Right kidney (tissue), 1 donor: ENCODE measurements at regions not wholly inside any gene's neighbourhood (a gene's known extent, or its start where the extent isn't known, plus 50 kb on each side); places are given as distances from the start of the nearest gene placed in this dataset.

Experiments
- DNase-seq: peaks from one replicate; pipeline ENCODE4 v3.0.0-alpha.2; 2016

DNA sequence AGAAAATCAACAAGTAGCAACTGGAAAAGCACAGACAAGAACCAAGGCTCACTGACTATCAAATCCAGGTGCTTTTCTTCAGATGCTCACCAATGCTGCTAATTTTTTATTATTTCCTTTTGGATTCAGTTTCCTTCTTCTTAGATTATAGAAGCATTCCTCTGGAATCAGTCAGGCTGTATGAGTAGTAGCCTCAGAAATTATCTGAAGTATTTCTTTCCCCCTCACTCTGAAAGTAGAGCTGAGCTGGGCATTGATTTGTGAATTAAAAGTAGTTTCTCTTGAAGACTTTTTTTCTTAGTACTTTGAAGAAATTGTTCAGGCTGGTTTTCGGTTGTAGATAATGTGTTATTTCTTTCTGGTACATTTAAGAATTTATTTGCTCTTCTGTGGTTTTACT, 273.7 kb downstream of the NOL4 start:
- DNase-seq: no peak

DNA sequence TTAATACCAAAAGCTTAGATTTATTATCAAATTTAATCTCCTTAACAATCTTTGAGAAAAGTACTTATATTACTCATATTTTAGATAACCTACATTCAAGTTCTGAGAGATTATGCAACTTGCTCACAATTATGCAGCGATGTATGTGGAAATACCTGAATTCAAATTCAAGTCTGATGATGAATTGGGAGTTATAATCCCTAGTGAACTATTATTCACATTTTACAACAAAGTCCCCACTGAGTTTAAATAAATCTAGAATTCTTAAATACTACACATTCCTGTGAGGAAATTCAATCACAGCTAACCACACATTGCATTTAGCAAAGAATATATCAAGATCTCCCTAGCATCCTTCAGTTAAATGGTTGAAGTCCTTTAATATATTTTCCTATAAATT, 278.4 kb downstream of the NOL4 start:
- no peak for DNase-seq

DNA sequence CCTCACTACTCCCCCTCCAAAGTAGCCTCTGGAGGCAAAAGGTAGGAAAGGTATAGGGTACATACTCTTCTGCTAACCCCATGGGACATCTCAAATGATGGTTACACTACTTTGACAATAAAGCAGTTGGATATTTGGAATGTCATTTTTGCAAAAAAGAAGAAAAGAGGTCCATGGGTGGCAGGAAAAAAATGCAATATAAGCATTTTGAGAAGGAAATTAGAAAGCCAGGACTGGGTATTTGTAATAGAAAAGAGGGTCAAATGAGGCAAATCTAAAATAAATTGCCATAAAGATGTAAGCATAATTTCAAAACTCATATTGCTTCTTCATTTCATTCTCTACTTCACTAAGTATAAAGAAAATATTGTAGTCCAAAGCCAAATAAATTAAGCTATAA, 280.2 kb downstream of the NOL4 start:
- DNase-seq: no peak

DNA sequence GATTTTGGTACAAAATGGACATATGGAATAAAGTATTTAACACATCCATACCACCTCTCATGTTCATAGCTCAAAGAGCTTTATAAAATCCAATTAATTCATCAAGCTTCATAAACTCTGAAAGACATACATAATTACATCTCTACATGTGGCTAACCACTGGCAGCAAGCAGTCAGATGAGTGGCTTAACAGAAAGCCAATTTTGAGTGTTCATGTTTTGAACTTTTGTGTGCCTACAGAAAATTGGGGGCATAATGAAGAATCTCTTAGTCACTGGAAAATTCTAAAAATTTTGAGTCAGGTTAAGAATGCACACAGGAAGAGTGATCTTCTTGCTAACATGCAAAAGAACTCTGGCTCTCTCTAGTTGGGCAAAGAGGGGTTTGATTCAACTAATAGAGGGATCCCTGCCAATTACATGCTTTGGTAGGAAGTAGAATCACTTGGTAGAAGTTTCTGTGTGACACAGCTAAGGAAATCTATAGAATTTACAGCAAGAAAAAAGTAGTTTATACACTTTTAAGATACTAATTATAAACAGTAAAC, 287.4 kb downstream of the NOL4 start:
- DNase-seq: no peak

DNA sequence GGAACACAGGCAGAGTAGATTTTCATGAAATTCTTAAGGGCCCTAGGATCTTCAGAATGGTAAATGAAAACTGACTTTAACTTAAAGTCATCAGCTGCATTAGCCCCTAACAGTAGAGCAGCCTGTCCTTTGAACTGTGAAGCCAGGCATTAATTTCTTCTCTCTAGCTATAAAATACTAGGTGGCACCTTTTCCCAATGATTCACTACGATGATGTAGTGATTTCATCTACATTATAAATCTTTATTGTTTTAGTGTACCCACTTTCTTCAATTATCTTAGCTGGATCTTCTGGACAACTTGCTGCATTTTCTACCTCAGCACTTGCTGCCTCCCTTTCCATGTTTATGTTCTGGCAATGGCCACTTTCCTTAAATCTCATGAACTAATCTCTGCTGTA, 290.5 kb downstream of the NOL4 start:
- no peak for DNase-seq

DNA sequence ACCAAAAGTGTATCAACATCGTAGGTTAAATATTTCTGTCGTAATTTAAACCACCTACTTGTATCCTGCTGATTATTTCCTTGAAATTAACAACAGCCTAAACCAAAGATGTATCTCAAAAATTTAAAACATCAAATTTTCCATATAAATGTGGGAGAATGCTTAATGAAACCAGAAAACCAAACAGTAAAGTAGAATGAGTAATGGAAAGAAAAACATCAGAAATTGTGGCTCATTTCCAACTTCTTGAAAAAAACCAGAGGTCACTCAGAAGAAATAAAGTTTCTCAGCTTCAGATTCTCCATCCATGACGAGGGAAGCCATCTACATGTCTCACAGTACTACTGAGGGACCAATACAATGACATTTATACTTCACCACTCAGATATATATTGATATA, 296.5 kb downstream of the NOL4 start:
- DNase-seq: no peak

DNA sequence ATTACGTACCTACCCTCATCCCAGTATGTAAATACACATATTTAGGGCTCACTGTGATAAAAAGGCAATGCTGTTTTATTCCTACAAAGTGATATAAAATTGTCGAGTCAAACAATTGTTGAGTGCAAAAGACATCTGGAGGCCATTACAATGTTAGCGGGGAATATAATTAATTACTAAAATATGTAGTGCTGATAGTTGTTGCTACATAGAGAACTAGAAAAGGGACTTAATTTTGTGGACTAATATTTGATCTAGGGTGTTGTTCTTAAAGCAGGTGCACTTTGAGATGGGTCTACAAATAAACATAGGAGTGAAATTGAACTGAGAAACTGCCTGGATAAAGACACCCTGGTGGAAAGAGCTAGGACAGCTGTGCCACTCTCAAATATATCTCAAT, 300.1 kb downstream of the NOL4 start:
- DNase-seq: no peak

DNA sequence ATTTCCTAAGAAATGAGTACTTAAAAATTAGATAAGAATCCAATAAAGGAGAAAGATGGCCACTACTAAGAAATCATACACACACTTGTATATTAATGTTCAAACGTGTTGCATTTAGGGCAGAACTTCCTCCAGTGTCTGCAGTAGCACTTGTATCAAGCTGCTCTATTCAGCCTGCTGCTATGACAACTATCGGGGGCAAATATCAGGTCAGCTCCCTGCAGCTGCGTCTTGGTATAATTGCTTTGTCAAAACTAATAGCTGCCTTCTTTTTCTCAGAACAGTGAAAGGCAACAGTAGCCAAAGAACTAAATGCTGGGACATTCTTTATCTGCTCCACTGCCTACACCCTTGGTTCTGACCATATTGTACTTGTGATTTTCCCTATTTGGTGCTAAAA, 300.7 kb downstream of the NOL4 start:
- DNase-seq: no peak

DNA sequence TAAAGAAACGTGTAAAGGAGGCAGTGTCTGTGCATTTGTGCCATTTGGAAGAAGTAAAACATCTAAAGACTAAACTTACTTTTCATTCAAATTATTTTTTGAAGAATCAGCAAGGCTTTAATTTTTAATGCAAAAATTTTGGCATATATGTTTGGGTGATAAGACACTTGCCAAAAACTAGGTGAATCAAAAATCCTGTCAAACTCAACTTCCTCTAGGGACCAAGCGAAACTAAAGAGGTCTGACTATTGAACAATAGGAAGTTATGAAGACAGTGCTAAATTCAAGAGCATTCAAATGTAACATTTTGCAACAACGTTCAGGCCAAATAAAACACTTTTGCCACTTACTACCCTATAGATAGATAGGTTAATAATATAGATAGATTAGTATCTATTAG, 306.1 kb downstream of the NOL4 start:
- DNase-seq: no peak

DNA sequence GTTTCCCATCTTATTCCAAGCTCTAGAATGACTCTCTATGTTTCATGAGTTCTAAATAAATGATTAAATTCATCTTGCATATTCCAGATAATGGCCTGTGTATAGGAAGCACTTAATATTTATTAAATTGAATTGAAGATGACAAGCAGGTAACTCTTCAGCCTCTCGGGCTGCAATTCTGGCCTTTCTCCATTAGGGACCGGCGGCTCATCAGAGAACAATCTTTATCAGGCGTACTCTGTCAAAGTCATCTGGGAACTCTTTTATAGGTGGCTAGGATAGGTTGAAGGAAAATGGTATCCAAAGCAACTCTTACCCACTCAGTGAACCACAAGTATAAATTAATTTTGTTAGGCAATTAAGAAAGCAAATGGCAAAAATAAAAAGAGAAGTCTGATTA, 308.5 kb downstream of the NOL4 start:
- no peak for DNase-seq

DNA sequence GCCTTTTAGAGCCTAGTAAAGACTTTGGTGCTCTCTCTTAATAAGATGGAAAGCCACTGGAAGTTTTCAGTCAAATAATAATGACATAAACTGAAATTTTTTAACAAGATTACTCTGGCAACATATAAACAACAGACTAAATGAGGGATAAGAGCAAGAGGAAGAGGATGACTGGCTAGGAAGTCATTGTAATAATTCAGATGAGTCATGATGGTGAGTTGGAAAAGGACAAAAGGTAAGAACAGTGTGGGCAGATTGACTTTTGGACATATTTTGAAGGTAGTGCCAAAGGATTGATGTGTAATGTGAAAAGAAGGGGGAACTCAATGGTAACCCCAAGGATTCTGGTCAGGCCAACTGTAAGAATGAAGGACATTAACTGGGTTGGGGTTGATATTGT, 310.3 kb downstream of the NOL4 start:
- DNase-seq: no peak

DNA sequence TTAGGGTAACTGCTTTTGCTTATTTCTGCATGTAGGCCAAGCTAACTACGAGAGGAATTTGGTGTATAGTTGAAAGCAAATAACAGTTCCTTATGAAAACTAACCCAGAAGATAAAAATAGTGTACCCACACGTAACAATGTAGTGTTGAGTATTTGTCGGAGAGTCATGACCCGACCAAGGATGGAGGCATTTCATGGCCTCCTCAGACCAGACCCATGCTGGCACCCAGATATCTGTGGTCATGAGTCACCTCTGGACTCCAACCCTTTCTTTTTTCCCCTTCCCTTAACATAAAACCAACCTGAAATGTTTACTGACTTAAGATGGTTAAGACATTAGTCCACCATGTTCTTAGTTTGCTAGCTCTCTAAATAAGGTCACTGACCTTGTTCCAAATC, 318.7 kb downstream of the NOL4 start:
- no peak for DNase-seq

DNA sequence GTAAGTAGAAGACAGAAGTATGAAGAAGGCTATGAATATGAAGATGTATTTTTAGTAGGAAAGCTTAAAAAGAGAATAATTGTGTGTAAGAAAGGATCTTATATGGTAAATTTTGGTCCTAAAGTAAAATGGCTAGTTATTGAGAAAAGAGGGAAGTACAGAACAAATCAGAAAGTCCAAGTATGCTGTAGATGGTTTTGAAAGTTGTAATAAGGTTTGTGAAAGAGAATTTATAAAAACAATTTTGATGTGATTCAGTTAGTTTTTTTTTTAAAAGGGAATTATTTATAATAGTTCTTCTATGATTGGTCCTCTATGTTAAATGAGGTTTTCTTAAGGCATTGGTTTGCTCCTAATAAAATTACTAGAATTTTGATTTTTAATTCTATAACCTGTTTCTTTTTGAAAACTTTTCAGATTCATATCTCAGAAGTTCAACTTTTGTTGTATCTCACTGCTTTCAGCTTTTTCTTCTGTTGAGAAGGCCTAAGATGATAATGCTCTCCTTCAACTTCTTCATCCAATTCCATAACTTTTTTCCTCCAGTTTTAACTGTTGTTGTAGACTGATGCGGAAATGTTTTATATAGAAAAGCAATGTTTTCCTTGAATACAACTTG, 322.7 kb downstream of the NOL4 start:
- no peak for DNase-seq

DNA sequence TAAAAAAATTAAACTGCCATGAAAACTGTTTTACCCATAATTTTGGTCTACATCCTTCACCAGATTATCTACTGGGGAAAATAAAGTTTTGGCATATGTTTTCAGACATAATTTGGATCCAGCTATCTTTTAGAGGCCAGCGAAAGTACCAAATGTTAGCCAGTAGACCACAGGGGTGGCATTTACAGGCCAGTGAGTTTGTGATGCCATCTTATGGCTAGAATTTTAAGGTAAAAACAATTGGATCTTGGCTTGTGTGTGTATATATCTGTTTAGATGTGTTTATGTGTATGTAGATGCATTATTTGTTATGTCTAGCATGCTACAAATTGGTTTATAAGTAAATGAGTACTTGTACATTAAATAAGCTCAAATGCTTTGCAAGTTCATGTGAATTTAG, 322.6 kb downstream of the ASXL3 start:
- no peak for DNase-seq

DNA sequence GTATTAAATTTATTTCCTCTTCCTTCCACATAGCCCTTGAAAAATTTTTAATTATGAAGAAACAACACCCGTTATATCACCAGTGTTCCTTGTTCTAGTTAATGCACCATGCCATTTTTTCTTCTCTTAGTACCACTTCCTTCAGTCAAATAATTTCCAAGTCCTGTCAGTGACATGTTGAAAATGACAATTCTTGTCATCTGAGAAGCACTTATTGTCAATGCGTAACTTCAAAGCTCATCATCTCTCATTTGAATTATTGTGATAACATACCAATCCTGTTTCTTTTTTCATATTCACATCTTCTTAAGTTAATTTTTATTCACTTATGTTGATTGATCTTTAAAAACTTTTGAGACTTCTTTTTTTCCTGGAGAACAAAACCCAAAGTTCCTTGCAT, 320.4 kb downstream of the ASXL3 start:
- DNase-seq: no peak

DNA sequence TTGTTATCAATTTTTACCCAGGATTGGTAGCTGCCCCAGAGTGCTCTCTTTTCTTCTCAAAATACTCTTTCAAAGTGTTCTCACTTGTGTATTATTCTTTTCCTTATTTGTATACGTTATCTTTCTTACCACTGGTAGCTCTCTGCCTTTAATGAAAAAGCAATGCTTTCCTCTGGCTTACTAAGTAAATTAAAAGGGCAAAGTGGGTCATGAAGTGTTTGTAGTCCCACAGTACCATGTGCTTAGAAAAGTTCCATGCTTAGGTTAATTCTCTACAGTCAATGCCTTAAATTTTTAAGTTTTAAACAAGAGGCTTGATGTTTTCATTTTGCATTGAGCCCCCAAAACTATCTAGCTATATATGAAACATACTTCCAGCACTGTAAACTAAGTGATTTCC, 300.2 kb downstream of the ASXL3 start:
- DNase-seq: no peak

DNA sequence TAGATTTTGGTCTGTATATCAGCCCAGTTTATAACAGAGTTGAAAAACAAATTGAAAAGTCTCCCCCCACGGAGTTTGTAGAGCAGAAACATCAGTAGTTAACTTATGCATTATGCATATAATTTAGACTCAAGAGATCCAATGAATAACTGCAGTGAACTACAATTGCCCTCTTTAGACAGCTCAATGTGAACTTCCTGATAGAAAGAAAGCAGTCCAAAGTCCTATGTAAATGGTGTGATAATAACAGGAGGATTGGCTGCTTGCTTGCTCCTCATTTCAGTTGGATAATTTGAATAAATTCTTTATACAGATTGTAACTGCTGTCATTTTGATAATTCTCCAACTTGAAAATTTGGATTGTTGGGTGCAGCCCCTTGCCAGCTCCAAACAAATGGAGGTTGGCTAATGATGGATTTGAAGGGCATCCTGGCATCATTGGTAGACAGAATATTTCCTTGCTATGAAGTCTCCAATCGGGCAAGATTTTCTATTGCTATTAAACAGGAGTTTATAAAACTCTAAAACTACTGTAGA, 297.1 kb downstream of the ASXL3 start:
- no peak for DNase-seq

DNA sequence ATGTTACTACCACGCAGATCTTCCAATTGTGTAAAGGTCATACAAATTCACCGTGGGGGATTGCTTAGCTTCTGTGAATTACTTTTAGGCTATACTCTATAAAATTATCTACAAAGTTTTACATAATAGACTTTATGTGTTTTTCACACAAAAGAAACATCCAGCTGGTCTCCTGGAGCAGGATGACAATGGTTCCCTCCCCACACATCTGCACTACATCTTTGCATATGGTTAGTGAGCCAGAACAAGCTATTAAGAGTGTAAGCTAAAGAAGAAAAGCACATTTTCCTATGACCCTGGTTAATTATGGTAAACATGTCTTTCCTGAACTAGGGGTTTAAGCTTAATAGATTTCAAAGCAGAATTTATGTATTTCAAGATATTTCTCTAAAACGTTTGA, 295.1 kb downstream of the ASXL3 start:
- DNase-seq: no peak

DNA sequence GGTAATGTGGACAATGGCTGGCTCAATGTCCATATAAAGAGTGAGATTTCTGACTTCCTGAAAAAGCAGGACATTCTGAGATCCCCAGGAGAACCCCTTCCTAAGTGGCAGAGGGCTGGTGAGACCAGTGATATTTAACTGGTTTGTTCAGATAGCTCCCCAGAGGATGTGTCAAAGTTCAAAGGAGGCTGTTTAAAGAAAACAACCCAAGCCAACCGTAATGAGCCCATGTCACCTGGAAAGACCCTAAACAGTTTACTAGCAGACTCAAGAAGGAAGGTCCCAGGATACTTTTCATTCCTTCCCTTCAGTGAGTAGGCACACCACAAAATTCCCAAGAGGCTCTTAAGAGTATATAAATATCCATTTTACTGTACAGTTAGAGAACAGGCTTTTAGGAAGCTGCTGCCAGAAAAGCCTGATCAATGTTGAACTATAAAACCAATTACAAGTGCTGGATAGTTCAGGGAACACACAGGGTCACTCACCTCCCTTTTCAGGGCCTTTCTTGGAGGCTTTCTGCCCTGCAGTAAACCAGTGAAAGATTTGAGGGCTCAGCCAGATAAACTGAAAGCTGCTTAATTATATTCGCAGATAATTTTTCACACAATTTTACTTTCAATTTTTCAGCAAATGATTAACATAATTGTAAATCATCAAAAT, 293.5 kb downstream of the ASXL3 start:
- DNase-seq: no peak

DNA sequence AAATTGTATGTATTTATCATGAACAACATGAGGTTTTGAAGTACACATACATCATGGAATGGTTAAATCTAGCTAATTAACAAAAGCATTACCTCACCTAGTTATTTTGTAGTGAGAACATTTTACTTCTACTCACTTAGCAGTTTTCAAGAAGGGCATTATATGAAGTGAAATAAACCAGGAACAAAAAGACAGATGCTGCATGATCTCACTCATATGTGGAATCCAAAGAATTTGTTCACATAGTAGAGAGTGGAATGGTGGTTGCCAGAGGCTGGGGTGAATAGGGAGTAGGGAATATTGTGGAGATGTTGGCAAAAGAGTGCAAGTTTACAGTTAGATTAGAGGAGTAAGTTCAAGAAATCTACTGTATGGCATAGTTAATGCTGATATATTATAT, 292.0 kb downstream of the ASXL3 start:
- no peak for DNase-seq

DNA sequence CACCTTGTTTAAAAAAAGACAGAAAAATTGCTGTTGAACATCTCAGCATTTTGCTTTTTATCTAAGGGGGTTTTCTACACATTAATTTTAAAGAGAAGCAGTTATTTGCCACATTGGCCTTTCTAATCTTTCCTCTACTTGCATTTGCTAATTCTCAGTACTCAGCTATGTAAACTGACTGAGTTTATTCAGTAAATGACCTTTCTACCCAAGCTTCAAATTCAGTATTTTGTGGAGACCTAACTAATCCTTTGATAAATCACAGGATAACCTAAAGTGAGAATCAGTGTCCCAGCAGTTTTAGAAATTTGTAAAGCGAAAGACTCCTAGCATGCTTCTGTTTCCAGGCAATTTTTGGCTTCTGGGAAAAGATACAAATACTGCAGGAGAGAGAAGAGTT, 288.4 kb downstream of the ASXL3 start:
- no peak for DNase-seq

DNA sequence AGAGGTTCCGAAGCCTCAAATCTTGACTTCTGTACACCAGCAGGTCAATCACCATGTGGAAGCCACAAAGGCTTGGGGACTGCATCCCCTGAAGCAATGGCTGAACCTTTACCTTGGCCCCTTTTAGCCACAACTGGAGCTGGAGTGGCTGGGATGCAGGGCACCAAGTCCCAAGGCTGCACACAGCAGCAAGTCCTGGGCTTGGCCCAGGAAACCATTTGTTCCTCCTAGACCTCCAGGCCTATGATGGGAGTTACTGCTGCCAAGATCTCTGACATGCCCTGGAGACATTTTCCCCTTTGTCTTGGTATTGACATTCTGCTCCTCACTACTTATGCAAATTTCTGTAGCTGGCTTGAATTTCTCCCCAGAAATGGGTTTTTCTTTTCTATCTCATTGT, 285.9 kb downstream of the ASXL3 start:
- DNase-seq: no peak

DNA sequence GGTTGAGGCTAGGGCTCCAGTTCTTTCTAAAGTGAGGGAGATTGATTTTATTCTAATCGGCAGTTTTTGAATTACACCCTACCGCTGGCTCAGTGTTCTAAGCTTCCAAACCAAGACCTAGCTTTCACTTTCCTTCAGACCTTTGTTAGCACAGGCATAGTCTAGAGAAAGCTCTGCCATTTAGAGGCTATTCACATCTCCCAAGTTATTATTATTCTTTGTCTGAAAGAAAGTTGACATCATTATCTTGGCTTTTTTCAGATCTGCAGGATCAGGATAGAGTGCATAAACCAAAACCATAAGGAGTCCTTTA, 276.8 kb downstream of the ASXL3 start:
- no peak for DNase-seq

DNA sequence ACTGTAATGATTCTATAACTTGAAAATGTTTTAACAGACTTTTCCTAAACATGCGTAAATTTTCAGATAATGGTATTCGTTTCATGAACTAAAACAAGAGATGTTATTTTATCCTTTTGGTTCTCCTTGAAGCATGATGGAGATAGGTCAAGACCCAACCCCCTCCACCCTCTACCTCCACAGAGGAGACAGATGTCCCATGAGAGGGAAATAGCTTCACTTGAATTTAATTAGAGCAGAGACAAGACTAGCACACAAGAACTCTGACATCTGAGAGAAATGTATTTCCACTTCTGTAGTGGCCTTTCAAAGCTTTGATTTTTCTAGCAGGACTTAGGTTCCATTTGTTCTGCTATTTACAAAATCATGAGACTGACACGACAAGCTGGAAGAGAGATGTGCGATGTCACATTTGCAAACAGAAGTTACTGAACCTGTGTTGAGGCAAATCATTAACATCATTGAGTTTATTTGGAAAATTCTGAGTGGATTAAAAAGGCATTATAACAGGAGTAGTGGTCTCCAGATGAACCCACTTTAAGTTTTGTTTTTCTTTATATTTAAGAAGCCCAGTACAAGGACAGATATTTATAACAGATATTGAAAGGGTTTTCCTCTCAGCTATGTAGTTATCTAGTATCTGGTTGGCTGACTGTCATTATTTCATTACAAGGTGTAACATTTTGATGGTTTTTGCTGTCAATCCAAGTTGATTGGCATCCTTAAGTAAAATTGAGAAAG, 276.2 kb downstream of the ASXL3 start:
- DNase-seq: no peak
